NB4 (cell line): ENCODE measurements at regions not wholly inside any gene's neighbourhood (a gene's known extent, or its start where the extent isn't known, plus 50 kb on each side); places are given as distances from the start of the nearest gene placed in this dataset.

ENCODE experiments used
- CTCF ChIP-seq: IDR thresholded peaks from one replicate; pipeline ENCODE4 v1.5.1; 2012; ENCODE audit warnings: low read depth, low read length
- MYC ChIP-seq: IDR thresholded peaks from 2 replicates; pipeline ENCODE4 v1.6.1; 2011; ENCODE audit warnings: low read depth, low read length
- POLR2A ChIP-seq: IDR thresholded peaks from 2 replicates; pipeline ENCODE4 v1.6.1; 2011; ENCODE audit warnings: mild to moderate bottlenecking; ENCODE audit not compliant: insufficient read length; ENCODE audit errors: extremely low read depth
- TF ChIP-seq, protein P1 (sequence below): IDR thresholded peaks from 2 replicates; pipeline ENCODE4 v1.6.1; 2011; ENCODE audit warnings: low read depth, low read length

- TF ChIP-seq POLR2A (no peak), CTCF (no peak), MYC (no peak)
- TF ChIP-seq, protein P1, sequence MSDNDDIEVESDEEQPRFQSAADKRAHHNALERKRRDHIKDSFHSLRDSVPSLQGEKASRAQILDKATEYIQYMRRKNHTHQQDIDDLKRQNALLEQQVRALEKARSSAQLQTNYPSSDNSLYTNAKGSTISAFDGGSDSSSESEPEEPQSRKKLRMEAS, result no peak
Observed at GRCh38 chr6:23635150-23635549, 490.9 kb upstream of the NRSN1 start.
